GM12878 (cell line): ENCODE measurements at regions not wholly inside any gene's neighbourhood (a gene's known extent, or its start where the extent isn't known, plus 50 kb on each side); places are given as distances from the start of the nearest gene placed in this dataset.

Experiments
- ATAC-seq: fragments of 200-7000 bp; cut with Tn5 transposase; 3 replicates; pipeline ENCODE4 v1.9.1; 2020; ENCODE audit warnings: mild to moderate bottlenecking, moderate library complexity
- BruUV-seq: library from RNA; stranded (reverse); fragments of 400-500 nt; replicated peaks from 2 replicates; lab custom pipeline; 2021; lab: Mats Ljungman, UMichigan
- CTCF ChIA-PET: fragments of 300-600 bp; sonication (Branson Sonifier 250); formaldehyde crosslinking; extraction: SDS; loops from one replicate; lab custom pipeline; 2021; ENCODE audit warnings: inconsistent platforms; lab: Yijun Ruan, JAX
- POLR2A ChIA-PET: fragments of 350-600 bp; formaldehyde crosslinking; extraction: SDS; loops from one replicate; lab custom pipeline; 2021; ENCODE audit warnings: inconsistent platforms; lab: Charles Lee
- RAD21 ChIA-PET: fragments of 300-600 bp; sonication (Branson Sonifier 250); formaldehyde crosslinking; loops from one replicate; lab custom pipeline; 2023; ENCODE audit warnings: antibody characterized with exemption; ENCODE audit not compliant: unreplicated experiment; lab: Charles Lee
- SMC1A ChIA-PET: fragments of 300-600 bp; sonication (Branson Sonifier 250); formaldehyde crosslinking; loops from one replicate; lab custom pipeline; 2023; ENCODE audit not compliant: unreplicated experiment, uncharacterized antibody; lab: Charles Lee
- DNase-seq: peaks from one replicate; pipeline ENCODE4 v3.0.0-alpha.2; 2011; ENCODE audit warnings: low read depth, low spot score
- FAIRE-seq: peaks from 3 replicates; lab custom pipeline; 2011; peaks lifted over from hg19 to GRCh38; lab: Jason Lieb, UNC
- H2AFZ ChIP-seq: 2 replicates; pipeline ENCODE4 v1.6.0; 2011; ENCODE audit warnings: low read depth, low read length, control low read depth; ENCODE audit not compliant: control insufficient read depth
- H3K27ac ChIP-seq: 2 replicates; pipeline ENCODE4 v1.5.1; 2011; ENCODE audit warnings: control low read depth; ENCODE audit not compliant: control insufficient read depth, insufficient read depth
- H3K27me3 ChIP-seq, 2 experiments: replicated peaks in 1 of 2; 2 replicates each; pipeline versions ENCODE4 v1.6.0 to v1.6.1; 2011; ENCODE audit warnings: low read length in 1 of 2; ENCODE audit not compliant: control insufficient read depth in 2 of 2, insufficient read depth in 2 of 2
- H3K36me3 ChIP-seq, 2 experiments: 2 replicates each; pipeline ENCODE4 v1.5.1; 2011; ENCODE audit warnings: low read length in 1 of 2; ENCODE audit not compliant: control insufficient read depth in 2 of 2, insufficient read depth in 2 of 2
- H3K4me1 ChIP-seq: 2 replicates; pipeline ENCODE4 v1.6.1; 2011; ENCODE audit warnings: mild to moderate bottlenecking, low read length, moderate library complexity, mixed read lengths; ENCODE audit not compliant: control insufficient read depth, insufficient read depth
- H3K4me2 ChIP-seq: 2 replicates; pipeline ENCODE4 v1.6.0; 2011; ENCODE audit warnings: control low read depth; ENCODE audit not compliant: control insufficient read depth, insufficient read depth
- H3K4me3 ChIP-seq: fragments of 200-600 bp; sonication (generic); 2 replicates; pipeline ENCODE4 v1.5.1; 2016
- H3K79me2 ChIP-seq: 2 replicates; pipeline ENCODE4 v1.6.0; 2011; ENCODE audit warnings: low read length; ENCODE audit not compliant: control insufficient read depth, insufficient read depth
- H3K9ac ChIP-seq: 2 replicates; pipeline ENCODE4 v1.8.0; 2011; ENCODE audit warnings: low read length, control low read depth, mixed read lengths; ENCODE audit not compliant: control insufficient read depth, insufficient read depth
- H3K9me3 ChIP-seq: replicated peaks from 3 replicates; pipeline ENCODE4 v1.5.1; 2011; ENCODE audit warnings: mild to moderate bottlenecking, low read length; ENCODE audit not compliant: control insufficient read depth, insufficient read depth
- H4K20me1 ChIP-seq: 2 replicates; pipeline ENCODE4 v1.6.0; 2011; ENCODE audit not compliant: control insufficient read depth, insufficient read depth
- EP300 ChIP-seq, 2 experiments: fragments of 150-350 bp in 1 of 2; IDR thresholded peaks; 2 replicates each; pipeline ENCODE4 v1.6.1; 2011 to 2012; ENCODE audit warnings: low read depth in 2 of 2, low read length in 2 of 2, borderline replicate concordance in 1 of 2, improper control_type of control experiment in 1 of 2, inconsistent platforms in 1 of 2; ENCODE audit not compliant: control insufficient read depth in 1 of 2
- FOS ChIP-seq: IDR thresholded peaks from 3 replicates; pipeline ENCODE4 v1.6.1; 2011; ENCODE audit warnings: borderline replicate concordance; ENCODE audit not compliant: insufficient read length; ENCODE audit errors: extremely low read depth
- HDGF ChIP-seq: fragments of 450-650 bp; IDR thresholded peaks from 2 replicates; pipeline ENCODE4 v1.6.1; 2016; ENCODE audit warnings: antibody characterized with exemption
- IKZF2 ChIP-seq, 2 experiments: fragments of 450-650 bp; IDR thresholded peaks; 2 replicates each; pipeline ENCODE4 v1.6.1; 2017; ENCODE audit warnings: mild to moderate bottlenecking in 2 of 2, moderate library complexity in 2 of 2
- NR2C1 ChIP-seq: fragments of 450-650 bp; IDR thresholded peaks from 2 replicates; pipeline ENCODE4 v1.6.1; 2017; ENCODE audit warnings: antibody characterized with exemption, mild to moderate bottlenecking, moderate library complexity
- RBBP5 ChIP-seq: fragments of 200-600 bp; sonication (generic); conservative IDR thresholded peaks from 2 replicates; pipeline ENCODE4 v1.6.1; 2016
- SMAD5 ChIP-seq: IDR thresholded peaks from 2 replicates; pipeline ENCODE4 v1.6.1; 2016; ENCODE audit warnings: antibody characterized with exemption, low read depth
- SP1 ChIP-seq: IDR thresholded peaks from one replicate; pipeline ENCODE4 v1.6.1; 2011; ENCODE audit warnings: low read depth, low read length
- SREBF1 ChIP-seq: IDR thresholded peaks from 2 replicates; pipeline ENCODE4 v1.6.1; 2012; ENCODE audit warnings: mild to moderate bottlenecking, low read length
- TCF7 ChIP-seq: IDR thresholded peaks from 2 replicates; pipeline ENCODE4 v1.6.1; 2014; ENCODE audit warnings: antibody characterized with exemption, borderline replicate concordance
- YY1 ChIP-seq: IDR thresholded peaks from 2 replicates; pipeline ENCODE4 v1.6.1; 2011; ENCODE audit warnings: low read depth, mild to moderate bottlenecking, low read length
- ZNF274 ChIP-seq: IDR thresholded peaks from one replicate; pipeline ENCODE4 v1.8.0; 2011; ENCODE audit not compliant: insufficient read length, insufficient read depth
- WGBS: methylation state at CpG from one replicate; pipeline ENCODE4 v1.1.6; 2016; ENCODE audit warnings: low lambda C conversion rate; ENCODE audit not compliant: insufficient replicate concordance, insufficient coverage; ENCODE audit errors: missing lambda C conversion rate; 5-methylcytosine and 5-hydroxymethylcytosine counted together
- in situ Hi-C: fragments of 300-500 bp; cut with MboI; formaldehyde crosslinking; loops from 9 replicates; pipeline ENCODE4 v1.14.3; 2018; ENCODE audit warnings: mixed read lengths
- intact Hi-C: fragments of 100-400 bp; cut with micrococcal nuclease; formaldehyde crosslinking; loops from one replicate; pipeline ENCODE4 v1.14.2; 2022; ENCODE audit not compliant: unreplicated experiment
- TF ChIP-seq, protein P1 (sequence below): fragments of 450-650 bp; IDR thresholded peaks from 2 replicates; pipeline ENCODE4 v1.6.1; 2016; ENCODE audit warnings: mild to moderate bottlenecking, moderate library complexity, borderline replicate concordance
- TF ChIP-seq, protein P2 (sequence below): fragments of 450-650 bp; conservative IDR thresholded peaks from 2 replicates; pipeline ENCODE4 v1.6.1; 2017; ENCODE audit warnings: mild to moderate bottlenecking, moderate library complexity
- TF ChIP-seq, protein P3 (sequence below): IDR thresholded peaks from 2 replicates; pipeline ENCODE4 v1.6.1; 2012; ENCODE audit warnings: low read depth, low read length, improper control_type of control experiment

DNA sequence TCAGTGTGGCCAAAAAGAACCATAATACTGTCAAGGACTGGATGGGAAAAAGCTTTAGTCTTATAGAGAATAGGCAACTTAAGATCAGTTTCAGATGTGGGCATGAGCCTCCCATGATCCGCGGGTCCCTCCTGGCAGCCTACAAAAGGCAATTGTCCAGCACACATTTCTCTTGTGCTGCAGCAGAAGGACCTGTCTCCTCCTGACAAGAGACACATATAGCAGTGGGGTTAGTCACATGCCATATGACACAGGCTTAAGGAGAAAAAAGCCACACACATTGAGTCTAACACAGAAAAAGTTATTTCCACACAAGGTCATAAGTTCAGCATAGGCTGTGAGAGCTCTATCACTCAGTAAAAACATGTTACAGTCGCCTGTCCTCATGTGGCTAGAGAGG lies 1378.7 kb upstream of the PRR20A start (continued):
- TF ChIP-seq, protein P1, sequence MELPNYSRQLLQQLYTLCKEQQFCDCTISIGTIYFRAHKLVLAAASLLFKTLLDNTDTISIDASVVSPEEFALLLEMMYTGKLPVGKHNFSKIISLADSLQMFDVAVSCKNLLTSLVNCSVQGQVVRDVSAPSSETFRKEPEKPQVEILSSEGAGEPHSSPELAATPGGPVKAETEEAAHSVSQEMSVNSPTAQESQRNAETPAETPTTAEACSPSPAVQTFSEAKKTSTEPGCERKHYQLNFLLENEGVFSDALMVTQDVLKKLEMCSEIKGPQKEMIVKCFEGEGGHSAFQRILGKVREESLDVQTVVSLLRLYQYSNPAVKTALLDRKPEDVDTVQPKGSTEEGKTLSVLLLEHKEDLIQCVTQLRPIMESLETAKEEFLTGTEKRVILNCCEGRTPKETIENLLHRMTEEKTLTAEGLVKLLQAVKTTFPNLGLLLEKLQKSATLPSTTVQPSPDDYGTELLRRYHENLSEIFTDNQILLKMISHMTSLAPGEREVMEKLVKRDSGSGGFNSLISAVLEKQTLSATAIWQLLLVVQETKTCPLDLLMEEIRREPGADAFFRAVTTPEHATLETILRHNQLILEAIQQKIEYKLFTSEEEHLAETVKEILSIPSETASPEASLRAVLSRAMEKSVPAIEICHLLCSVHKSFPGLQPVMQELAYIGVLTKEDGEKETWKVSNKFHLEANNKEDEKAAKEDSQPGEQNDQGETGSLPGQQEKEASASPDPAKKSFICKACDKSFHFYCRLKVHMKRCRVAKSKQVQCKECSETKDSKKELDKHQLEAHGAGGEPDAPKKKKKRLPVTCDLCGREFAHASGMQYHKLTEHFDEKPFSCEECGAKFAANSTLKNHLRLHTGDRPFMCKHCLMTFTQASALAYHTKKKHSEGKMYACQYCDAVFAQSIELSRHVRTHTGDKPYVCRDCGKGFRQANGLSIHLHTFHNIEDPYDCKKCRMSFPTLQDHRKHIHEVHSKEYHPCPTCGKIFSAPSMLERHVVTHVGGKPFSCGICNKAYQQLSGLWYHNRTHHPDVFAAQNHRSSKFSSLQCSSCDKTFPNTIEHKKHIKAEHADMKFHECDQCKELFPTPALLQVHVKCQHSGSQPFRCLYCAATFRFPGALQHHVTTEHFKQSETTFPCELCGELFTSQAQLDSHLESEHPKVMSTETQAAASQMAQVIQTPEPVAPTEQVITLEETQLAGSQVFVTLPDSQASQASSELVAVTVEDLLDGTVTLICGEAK: no peak
- no peak for TF ChIP-seq HDGF
- TF ChIP-seq EP300 (IDR thresholded peaks at IDR 0.05; ENCODE audit: borderline replicate concordance in 1 of 2, control insufficient read depth in 1 of 2, low read depth in 2 of 2, low read length in 2 of 2): no peak
- no peak for TF ChIP-seq RBBP5

DNA sequence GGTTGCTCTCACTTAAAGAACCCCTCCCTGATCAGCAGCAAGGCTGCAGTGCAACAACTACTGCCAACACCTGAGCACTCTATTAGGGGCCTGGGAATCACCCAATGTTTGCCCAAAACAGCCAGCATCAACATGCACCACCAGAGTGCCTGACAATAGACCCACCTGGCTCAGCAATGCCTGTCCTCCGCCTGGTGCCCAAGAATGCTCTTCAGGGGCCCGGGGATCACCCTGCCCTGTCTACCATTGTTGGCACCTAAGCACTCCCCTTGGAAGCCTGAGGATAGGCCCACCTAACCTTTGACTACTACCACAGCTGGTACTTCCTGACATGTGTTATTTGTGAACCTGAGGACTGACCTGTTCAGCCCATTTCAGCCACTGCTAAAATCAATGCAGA lies 1363.1 kb upstream of the PRR20A start:
- H3K27ac ChIP-seq: no peak overlapping the region
- H3K27me3 ChIP-seq: no peaks in the 10 kb centered on the region
- H3K9me3 ChIP-seq: no peaks in the 10 kb centered on the region
- BruUV-seq: no TSS peak
- POLR2A ChIA-PET: no interaction called here
- no peaks in the 10 kb centered on the region for H3K4me1 ChIP-seq
- no peak for DNase-seq
- SMC1A ChIA-PET: no interaction called here
- H3K36me3 ChIP-seq: no peaks in the 10 kb centered on the region
- H2AFZ ChIP-seq: no peak overlapping the region
- intact Hi-C loops (no loop called here), in situ Hi-C loops (no loop called here)
- no peak overlapping the region for H3K4me2 ChIP-seq
- H4K20me1 ChIP-seq: no peaks in the 10 kb centered on the region
- TF ChIP-seq, protein P2, sequence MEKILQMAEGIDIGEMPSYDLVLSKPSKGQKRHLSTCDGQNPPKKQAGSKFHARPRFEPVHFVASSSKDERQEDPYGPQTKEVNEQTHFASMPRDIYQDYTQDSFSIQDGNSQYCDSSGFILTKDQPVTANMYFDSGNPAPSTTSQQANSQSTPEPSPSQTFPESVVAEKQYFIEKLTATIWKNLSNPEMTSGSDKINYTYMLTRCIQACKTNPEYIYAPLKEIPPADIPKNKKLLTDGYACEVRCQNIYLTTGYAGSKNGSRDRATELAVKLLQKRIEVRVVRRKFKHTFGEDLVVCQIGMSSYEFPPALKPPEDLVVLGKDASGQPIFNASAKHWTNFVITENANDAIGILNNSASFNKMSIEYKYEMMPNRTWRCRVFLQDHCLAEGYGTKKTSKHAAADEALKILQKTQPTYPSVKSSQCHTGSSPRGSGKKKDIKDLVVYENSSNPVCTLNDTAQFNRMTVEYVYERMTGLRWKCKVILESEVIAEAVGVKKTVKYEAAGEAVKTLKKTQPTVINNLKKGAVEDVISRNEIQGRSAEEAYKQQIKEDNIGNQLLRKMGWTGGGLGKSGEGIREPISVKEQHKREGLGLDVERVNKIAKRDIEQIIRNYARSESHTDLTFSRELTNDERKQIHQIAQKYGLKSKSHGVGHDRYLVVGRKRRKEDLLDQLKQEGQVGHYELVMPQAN: no peak
- TF ChIP-seq, protein P3, sequence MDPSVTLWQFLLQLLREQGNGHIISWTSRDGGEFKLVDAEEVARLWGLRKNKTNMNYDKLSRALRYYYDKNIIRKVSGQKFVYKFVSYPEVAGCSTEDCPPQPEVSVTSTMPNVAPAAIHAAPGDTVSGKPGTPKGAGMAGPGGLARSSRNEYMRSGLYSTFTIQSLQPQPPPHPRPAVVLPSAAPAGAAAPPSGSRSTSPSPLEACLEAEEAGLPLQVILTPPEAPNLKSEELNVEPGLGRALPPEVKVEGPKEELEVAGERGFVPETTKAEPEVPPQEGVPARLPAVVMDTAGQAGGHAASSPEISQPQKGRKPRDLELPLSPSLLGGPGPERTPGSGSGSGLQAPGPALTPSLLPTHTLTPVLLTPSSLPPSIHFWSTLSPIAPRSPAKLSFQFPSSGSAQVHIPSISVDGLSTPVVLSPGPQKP: no peak
- TF ChIP-seq SREBF1: no peak
- no peak for TF ChIP-seq NR2C1
- no peak for TF ChIP-seq YY1
- TF ChIP-seq SP1: no peak
- TF ChIP-seq FOS: no peak
- TF ChIP-seq ZNF274: no peak
- TF ChIP-seq SMAD5: no peak
- no peak for TF ChIP-seq TCF7
- no peak for TF ChIP-seq IKZF2 (IDR thresholded peaks at IDR 0.05)
- H3K9ac ChIP-seq: no peak overlapping the region
- WGBS: 0% methylated on average over 2 of the region's 2 CpGs
- no peaks in the 10 kb centered on the region for H3K79me2 ChIP-seq
- no peak for FAIRE-seq
- no peak overlapping the region for H3K4me3 ChIP-seq
- RAD21 ChIA-PET: no interaction called here
- CTCF ChIA-PET: no interaction called here
- no peak for ATAC-seq
